Thyroid gland (tissue), 4 donors: ENCODE measurements at regions not wholly inside any gene's neighbourhood (a gene's known extent, or its start where the extent isn't known, plus 50 kb on each side); places are given as distances from the start of the nearest gene placed in this dataset.

Experiments
- DNase-seq, 2 donors: peaks; one replicate each; pipeline ENCODE4 v3.0.0-alpha.2; 2019
- H3K27ac ChIP-seq, 3 donors: fragments of 200-600 bp; sonication (generic); 1 replicate in 2 of 3; 2 replicates in 1 of 3; pipeline ENCODE4 v1.5.1; 2016 to 2019; ENCODE audit warnings: mild to moderate bottlenecking in 1 of 3, moderate library complexity in 1 of 3
- H3K27me3 ChIP-seq: fragments of 200-600 bp; sonication (generic); one replicate; pipeline ENCODE4 v1.5.1; 2019
- H3K36me3 ChIP-seq, 2 donors: fragments of 200-600 bp; sonication (generic); one replicate each; pipeline ENCODE4 v1.5.1; 2016 to 2019
- H3K4me1 ChIP-seq, 2 donors: fragments of 200-600 bp; sonication (generic); one replicate each; pipeline ENCODE4 v1.5.1; 2017 to 2019
- H3K4me3 ChIP-seq, 3 donors: fragments of 200-600 bp; sonication (generic); replicated peaks in 1 of 3; 1 replicate in 2 of 3; 2 replicates in 1 of 3; pipeline ENCODE4 v1.5.1; 2016; ENCODE audit warnings: mild to moderate bottlenecking in 1 of 3
- H3K9me3 ChIP-seq: fragments of 200-600 bp; sonication (generic); one replicate; pipeline ENCODE4 v1.5.1; 2017
- POLR2A ChIP-seq, 2 donors: fragments of 450-650 bp; IDR thresholded peaks; one replicate each; pipeline ENCODE4 v1.6.1; 2017; ENCODE audit warnings: antibody characterized with exemption in 2 of 2, mild to moderate bottlenecking in 2 of 2, moderate library complexity in 1 of 2
- WGBS, 2 donors: methylation state at CpG; one replicate each; pipeline ENCODE4 v1.1.5; 2017; 5-methylcytosine and 5-hydroxymethylcytosine counted together
- intact Hi-C: fragments of 100-400 bp; cut with DNase I; formaldehyde crosslinking; loops from one replicate; pipeline ENCODE4 v1.15.1; 2023
- TF ChIP-seq, protein P1 (sequence below), 6 experiments: fragments of 200-600 bp in 3 of 6; fragments of 450-650 bp in 3 of 6; sonication (generic) in 3 of 6; IDR thresholded peaks; one replicate each; pipeline ENCODE4 v1.5.1; 2016 to 2019; ENCODE audit warnings: antibody characterized with exemption in 6 of 6, mild to moderate bottlenecking in 2 of 6, inconsistent platforms in 1 of 6, moderate library complexity in 1 of 6

DNA sequence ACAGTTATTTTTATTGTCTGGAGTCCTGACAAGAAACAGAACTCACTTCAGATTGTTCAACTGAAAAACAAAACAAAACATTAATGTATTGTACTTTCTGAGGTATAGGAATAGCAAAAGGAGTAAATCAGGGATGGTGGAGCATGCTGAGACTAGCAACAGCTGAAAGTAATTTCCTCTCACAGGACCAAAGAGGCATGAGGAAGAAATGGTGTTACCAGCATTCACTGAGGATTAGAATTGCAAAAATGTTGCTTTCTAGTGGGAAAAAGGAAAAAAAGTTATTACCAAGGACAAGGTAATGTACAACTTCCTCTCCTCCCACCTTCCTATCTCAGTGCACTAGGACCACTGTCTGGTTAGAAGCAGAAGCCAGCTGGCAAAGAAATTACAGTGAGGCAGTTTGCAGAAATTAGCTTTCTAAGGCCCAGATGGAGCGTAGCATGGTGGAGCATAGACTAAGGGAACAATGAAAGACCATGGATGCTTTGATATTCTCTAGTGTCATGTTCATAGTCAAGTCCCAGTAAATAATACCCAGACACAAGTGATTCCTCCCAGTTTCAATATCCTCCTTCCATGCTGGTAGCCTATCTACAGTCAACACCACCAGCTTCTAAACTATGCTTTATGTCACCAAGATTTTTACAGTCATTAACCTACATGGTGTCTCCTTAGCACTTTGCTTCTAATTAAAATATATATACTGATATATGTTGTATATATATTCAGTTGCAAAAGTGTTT lies 133.7 kb upstream of the DCN start:
- WGBS, 2 donors = 92 to 96% methylated on average over 1 of the region's 1 CpG

DNA sequence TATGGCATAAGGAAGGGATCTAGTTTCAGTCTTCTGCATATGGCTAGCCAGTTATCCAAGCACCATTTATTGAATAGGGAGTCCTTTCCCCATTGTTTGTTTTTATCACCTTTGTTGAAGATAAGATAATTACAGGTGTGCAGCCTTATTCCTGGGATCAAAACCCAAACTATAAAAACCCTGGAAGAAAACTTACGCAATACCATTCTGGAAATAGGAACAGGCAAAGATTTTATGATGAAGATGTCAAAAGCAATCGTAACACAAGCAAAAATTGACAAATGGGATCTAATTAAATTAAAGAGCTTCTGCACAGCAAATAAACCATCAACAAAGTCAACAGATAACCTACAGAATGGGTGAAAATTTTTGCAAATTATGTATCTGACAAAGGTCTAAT lies 128.5 kb upstream of the DCN start:
- H3K36me3 ChIP-seq = no peaks in the 10 kb centered on the region
- no peak overlapping the region for H3K27ac ChIP-seq
- no peaks in the 10 kb centered on the region for H3K27me3 ChIP-seq
- TF ChIP-seq POLR2A (IDR thresholded peaks at IDR 0.05) = no peak
- TF ChIP-seq, protein P1, sequence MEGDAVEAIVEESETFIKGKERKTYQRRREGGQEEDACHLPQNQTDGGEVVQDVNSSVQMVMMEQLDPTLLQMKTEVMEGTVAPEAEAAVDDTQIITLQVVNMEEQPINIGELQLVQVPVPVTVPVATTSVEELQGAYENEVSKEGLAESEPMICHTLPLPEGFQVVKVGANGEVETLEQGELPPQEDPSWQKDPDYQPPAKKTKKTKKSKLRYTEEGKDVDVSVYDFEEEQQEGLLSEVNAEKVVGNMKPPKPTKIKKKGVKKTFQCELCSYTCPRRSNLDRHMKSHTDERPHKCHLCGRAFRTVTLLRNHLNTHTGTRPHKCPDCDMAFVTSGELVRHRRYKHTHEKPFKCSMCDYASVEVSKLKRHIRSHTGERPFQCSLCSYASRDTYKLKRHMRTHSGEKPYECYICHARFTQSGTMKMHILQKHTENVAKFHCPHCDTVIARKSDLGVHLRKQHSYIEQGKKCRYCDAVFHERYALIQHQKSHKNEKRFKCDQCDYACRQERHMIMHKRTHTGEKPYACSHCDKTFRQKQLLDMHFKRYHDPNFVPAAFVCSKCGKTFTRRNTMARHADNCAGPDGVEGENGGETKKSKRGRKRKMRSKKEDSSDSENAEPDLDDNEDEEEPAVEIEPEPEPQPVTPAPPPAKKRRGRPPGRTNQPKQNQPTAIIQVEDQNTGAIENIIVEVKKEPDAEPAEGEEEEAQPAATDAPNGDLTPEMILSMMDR (IDR thresholded peaks at IDR 0.05) = no peak
- no peaks in the 10 kb centered on the region for H3K9me3 ChIP-seq
- no peaks in the 10 kb centered on the region for H3K4me1 ChIP-seq
- 93 to 96% methylated on average over 2 of the region's 2 CpGs for WGBS, 2 donors
- H3K4me3 ChIP-seq = no peak overlapping the region
- intact Hi-C loops = no loop called here
- DNase-seq = no peak

More for the DNA sequence above, 133.7 kb upstream of the DCN start:
- no peak overlapping the region for H3K27ac ChIP-seq
- DNase-seq = no peak
- H3K9me3 ChIP-seq = no peaks in the 10 kb centered on the region
- no peaks in the 10 kb centered on the region for H3K4me1 ChIP-seq
- no peak for TF ChIP-seq POLR2A (IDR thresholded peaks at IDR 0.05)
- TF ChIP-seq, protein P1 (IDR thresholded peaks at IDR 0.05) = no peak
- H3K36me3 ChIP-seq = no peaks in the 10 kb centered on the region
- H3K4me3 ChIP-seq = no peak overlapping the region
- no peaks in the 10 kb centered on the region for H3K27me3 ChIP-seq
- intact Hi-C loops = no loop called here

DNA sequence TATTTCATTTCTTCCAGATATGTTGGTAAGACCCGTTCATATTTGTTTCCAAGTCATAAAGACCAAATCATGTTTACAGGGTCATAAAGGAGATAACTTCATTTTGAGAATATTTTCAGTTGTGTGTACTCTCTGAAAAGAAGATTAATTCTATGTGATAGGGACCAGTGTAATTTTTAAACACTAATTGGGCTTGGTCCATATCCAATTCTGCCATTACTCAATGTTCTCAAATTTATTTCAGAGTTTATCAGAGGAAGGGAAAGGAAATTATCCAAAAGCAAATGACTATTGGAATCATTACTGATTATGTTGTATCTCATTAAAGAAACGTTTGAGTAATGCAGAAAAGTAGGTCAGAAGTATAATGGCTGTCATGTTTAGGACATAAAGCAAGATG lies 126.8 kb upstream of the DCN start:
- 59 to 67% methylated on average over 2 of the region's 2 CpGs for WGBS, 2 donors
- H3K4me3 ChIP-seq = no peak overlapping the region
- H3K27me3 ChIP-seq = no peaks in the 10 kb centered on the region
- no peaks in the 10 kb centered on the region for H3K4me1 ChIP-seq
- H3K27ac ChIP-seq = no peak overlapping the region
- DNase-seq = no peak
- no peaks in the 10 kb centered on the region for H3K36me3 ChIP-seq
- TF ChIP-seq POLR2A (IDR thresholded peaks at IDR 0.05) = no peak
- TF ChIP-seq, protein P1 (IDR thresholded peaks at IDR 0.05) = no peak
- H3K9me3 ChIP-seq = no peaks in the 10 kb centered on the region
- intact Hi-C loops = no loop called here

DNA sequence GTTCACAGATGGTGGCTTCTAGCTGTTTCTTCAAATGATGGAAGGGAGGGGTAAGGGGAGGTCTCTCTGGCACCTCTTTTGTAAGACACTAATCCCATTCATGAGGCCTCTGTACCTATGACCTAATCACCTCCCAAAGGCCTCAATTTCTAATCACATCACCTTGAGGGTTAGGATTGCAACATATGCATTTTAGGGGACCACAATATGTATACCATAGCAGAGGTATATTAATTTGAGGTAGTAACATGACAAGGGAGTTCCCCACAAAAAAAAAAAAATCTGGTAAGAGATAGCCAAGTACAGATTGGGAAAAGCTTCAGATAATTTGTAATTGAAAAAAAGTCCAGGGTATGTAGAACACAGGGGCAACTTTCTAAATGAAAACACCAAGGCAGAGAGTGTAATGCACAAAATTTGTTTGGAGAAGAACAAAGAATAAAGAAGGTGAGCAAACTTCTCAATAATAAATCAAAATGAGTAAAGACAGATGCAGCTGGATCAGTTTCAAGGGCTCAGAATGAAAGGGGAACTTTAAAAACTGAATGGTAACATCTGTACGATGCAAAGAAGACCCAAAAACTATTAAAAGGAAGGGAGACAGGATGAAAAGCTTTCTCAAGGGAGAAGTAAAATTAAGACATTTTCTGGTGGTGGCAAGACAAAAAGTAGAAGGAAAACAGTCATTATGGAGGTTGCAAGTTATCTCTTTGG lies 125.5 kb upstream of the DCN start:
- Histone ChIP-seq H3K27ac (no peak overlapping the region), H3K36me3 (no peaks in the 10 kb centered on the region), H3K9me3 (no peaks in the 10 kb centered on the region), H3K4me3 (no peak overlapping the region), H3K27me3 (no peaks in the 10 kb centered on the region), H3K4me1 (no peaks in the 10 kb centered on the region)
- 55 to 72% methylated on average over 1 of the region's 1 CpG for WGBS, 2 donors
- intact Hi-C loops = no loop called here
- no peak for DNase-seq
- TF ChIP-seq, protein P1 (IDR thresholded peaks at IDR 0.05) = no peak
- TF ChIP-seq POLR2A (IDR thresholded peaks at IDR 0.05) = no peak

DNA sequence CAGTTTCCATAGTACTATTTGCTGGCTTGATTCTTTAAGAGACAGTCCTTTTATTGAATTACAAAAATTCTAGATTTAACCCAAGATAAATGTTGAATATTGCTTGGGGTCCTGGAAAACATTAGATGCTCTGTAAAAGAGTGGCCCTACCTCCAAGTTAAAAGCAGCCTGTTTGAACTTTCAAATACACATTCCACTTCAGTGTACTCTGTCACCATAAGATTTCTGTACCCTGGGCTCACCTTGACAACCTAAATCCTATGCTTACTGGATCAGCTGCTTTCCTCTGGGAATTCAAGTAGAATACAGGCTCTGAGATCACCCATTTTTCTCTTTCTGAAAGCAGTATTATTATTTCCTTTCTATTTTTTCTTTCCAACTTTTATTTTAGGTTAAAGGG lies 107.7 kb upstream of the DCN start:
- intact Hi-C loops = no loop called here
- Histone ChIP-seq H3K4me1 (no peaks in the 10 kb centered on the region), H3K27me3 (no peaks in the 10 kb centered on the region), H3K9me3 (no peaks in the 10 kb centered on the region), H3K27ac (no peak overlapping the region), H3K36me3 (no peaks in the 10 kb centered on the region), H3K4me3 (no peak overlapping the region)
- no peak for DNase-seq
- TF ChIP-seq, protein P1 (IDR thresholded peaks at IDR 0.05) = no peak
- no peak for TF ChIP-seq POLR2A (IDR thresholded peaks at IDR 0.05)
